Panc1 (cell line): ENCODE measurements at regions not wholly inside any gene's neighbourhood (a gene's known extent, or its start where the extent isn't known, plus 50 kb on each side); places are given as distances from the start of the nearest gene placed in this dataset.

Source experiments
- ATAC-seq: fragments of 200-7000 bp; cut with Tn5 transposase; 2 replicates; pipeline ENCODE4 v1.9.1; 2020; ENCODE audit warnings: mild to moderate bottlenecking, moderate library complexity
- BruUV-seq: library from RNA; stranded (reverse); fragments of 400-500 nt; replicated peaks from 2 replicates; lab custom pipeline; 2021; lab: Mats Ljungman, UMichigan
- CTCF ChIA-PET: fragments of 300-600 bp; sonication (Branson Sonifier 250); formaldehyde crosslinking; loops from one replicate; lab custom pipeline; 2022; ENCODE audit warnings: antibody characterized with exemption; lab: Charles Lee
- POLR2A ChIA-PET: fragments of 300-600 bp; sonication (Branson Sonifier 250); formaldehyde crosslinking; loops from one replicate; lab custom pipeline; 2022; ENCODE audit warnings: antibody characterized with exemption; lab: Charles Lee
- DNase-seq: peaks from one replicate; pipeline ENCODE4 v3.0.0-alpha.2; 2010; ENCODE audit warnings: low read depth, low spot score
- H3K27ac ChIP-seq: 2 replicates; pipeline ENCODE4 v1.5.1; 2011; ENCODE audit warnings: mild to moderate bottlenecking, low read length, inconsistent platforms
- H3K27me3 ChIP-seq: fragments of 200-500 bp; sonication (Bioruptor generic); 2 replicates; pipeline ENCODE4 v1.6.0; 2014; ENCODE audit warnings: low read length, inconsistent platforms; ENCODE audit not compliant: control insufficient read depth, insufficient read depth
- H3K36me3 ChIP-seq: fragments of 200-500 bp; sonication (Bioruptor generic); 2 replicates; pipeline ENCODE4 v1.5.1; 2014; ENCODE audit warnings: inconsistent platforms, mild to moderate bottlenecking, low read length, moderate library complexity; ENCODE audit not compliant: control insufficient read depth, insufficient read depth
- H3K4me1 ChIP-seq: 2 replicates; pipeline ENCODE4 v1.5.1; 2011; ENCODE audit warnings: inconsistent platforms, mild to moderate bottlenecking, low read length, moderate library complexity; ENCODE audit not compliant: control insufficient read depth, insufficient read depth
- H3K4me3 ChIP-seq, 2 experiments: 2 replicates each; pipeline ENCODE4 v1.5.1; 2011 to 2012; ENCODE audit warnings: low read depth in 2 of 2, low read length in 2 of 2, mild to moderate bottlenecking in 2 of 2, inconsistent platforms in 1 of 2, moderate library complexity in 1 of 2
- H3K9me3 ChIP-seq: fragments of 200-500 bp; sonication (Bioruptor generic); 2 replicates; pipeline ENCODE4 v1.5.1; 2014; ENCODE audit warnings: low read depth, mild to moderate bottlenecking, inconsistent platforms, low read length, moderate library complexity; ENCODE audit not compliant: control insufficient read depth, insufficient read depth
- CTCF ChIP-seq: fragments of 450-650 bp; IDR thresholded peaks from 2 replicates; pipeline ENCODE4 v1.5.1; 2017; ENCODE audit warnings: mild to moderate bottlenecking
- POLR2AphosphoS5 ChIP-seq: IDR thresholded peaks from 2 replicates; pipeline ENCODE4 v1.6.1; 2012; ENCODE audit warnings: mild to moderate bottlenecking, low read depth, low read length, moderate library complexity
- REST ChIP-seq, 2 experiments: IDR thresholded peaks; 2 replicates each; pipeline ENCODE4 v1.6.1; 2011 to 2012; ENCODE audit warnings: low read depth in 2 of 2, control low read depth in 1 of 2, low read length in 1 of 2, mild to moderate bottlenecking in 1 of 2, moderate library complexity in 1 of 2; ENCODE audit not compliant: insufficient read depth in 1 of 2
- SIN3A ChIP-seq: IDR thresholded peaks from 2 replicates; pipeline ENCODE4 v1.6.1; 2012; ENCODE audit warnings: low read depth, mild to moderate bottlenecking, low read length, moderate library complexity, borderline replicate concordance; ENCODE audit not compliant: insufficient read depth
- TCF7L2 ChIP-seq: IDR thresholded peaks from 2 replicates; pipeline ENCODE4 v1.6.1; 2011; ENCODE audit warnings: mild to moderate bottlenecking, low read depth, low read length, inconsistent platforms
- in situ Hi-C: cut with HindIII; loops from 2 replicates; pipeline ENCODE4 v1.10.0; 2016; ENCODE audit warnings: low sequenced_read_pairs, low pct_unique_long_range_greater_than_20kb
- intact Hi-C: fragments of 100-400 bp; cut with micrococcal nuclease; formaldehyde crosslinking; loops from one replicate; pipeline ENCODE4 v1.10.0; 2022; ENCODE audit not compliant: unreplicated experiment

GRCh38 chr12:90337018-90337417 lies 618.0 kb downstream of the CCER1 start:
- Histone ChIP-seq H3K4me1 (no peaks in the 10 kb centered on the region), H3K36me3 (no peaks in the 10 kb centered on the region), H3K27ac (no peak overlapping the region), H3K27me3 (no peaks in the 10 kb centered on the region), H3K9me3 (no peaks in the 10 kb centered on the region), H3K4me3 (no peak overlapping the region)
- no peak for DNase-seq
- in situ Hi-C loops (no loop called here), intact Hi-C loops (no loop called here)
- POLR2A ChIA-PET: no interaction called here
- BruUV-seq: no TSS peak
- no peak for ATAC-seq
- CTCF ChIA-PET: no interaction called here
- TF ChIP-seq CTCF (no peak), POLR2AphosphoS5 (no peak), REST (IDR thresholded peaks at IDR 0.05; ENCODE audit: insufficient read depth in 1 of 2, low read depth in 2 of 2, low read length in 1 of 2) (no peak), SIN3A (no peak), TCF7L2 (no peak)

- no TSS peak for BruUV-seq
- no peak for ATAC-seq
- POLR2A ChIA-PET: no interaction called here
- no peak overlapping the region for H3K27ac ChIP-seq
- CTCF ChIA-PET: no interaction called here
- no peaks in the 10 kb centered on the region for H3K36me3 ChIP-seq
- no peaks in the 10 kb centered on the region for H3K4me1 ChIP-seq
- no peak for DNase-seq
- H3K9me3 ChIP-seq: no peaks in the 10 kb centered on the region
- in situ Hi-C loops: no loop called here
- intact Hi-C loops: no loop called here
- H3K4me3 ChIP-seq: no peak overlapping the region
- no peak for TF ChIP-seq POLR2AphosphoS5
- no peaks in the 10 kb centered on the region for H3K27me3 ChIP-seq
These were observed 619.4 kb downstream of the CCER1 start for GRCh38 chr12:90335566-90335965.

- CTCF ChIA-PET: no interaction called here
- DNase-seq: no peak
- no TSS peak for BruUV-seq
These were observed 621.0 kb downstream of the CCER1 start for GRCh38 chr12:90333939-90334338.

More at GRCh38 chr12:90333939-90334338, 621.0 kb downstream of the CCER1 start:
- no peaks in the 10 kb centered on the region for H3K9me3 ChIP-seq
- no peaks in the 10 kb centered on the region for H3K36me3 ChIP-seq
- no peak for TF ChIP-seq POLR2AphosphoS5
- TF ChIP-seq REST (IDR thresholded peaks at IDR 0.05; ENCODE audit: insufficient read depth in 1 of 2, low read depth in 2 of 2, low read length in 1 of 2): no peak
- no peak for TF ChIP-seq TCF7L2
- TF ChIP-seq SIN3A: no peak
- no peak for TF ChIP-seq CTCF
- no peak for ATAC-seq
- no peaks in the 10 kb centered on the region for H3K27me3 ChIP-seq
- POLR2A ChIA-PET: no interaction called here
- H3K4me1 ChIP-seq: no peaks in the 10 kb centered on the region
- in situ Hi-C loops: no loop called here
- intact Hi-C loops: no loop called here
- H3K4me3 ChIP-seq: no peak overlapping the region
- H3K27ac ChIP-seq: no peak overlapping the region
